ENCODE measurements at regions not wholly inside any gene's neighbourhood (a gene's known extent, or its start where the extent isn't known, plus 50 kb on each side); places are given as distances from the start of the nearest gene placed in this dataset.

DNA sequence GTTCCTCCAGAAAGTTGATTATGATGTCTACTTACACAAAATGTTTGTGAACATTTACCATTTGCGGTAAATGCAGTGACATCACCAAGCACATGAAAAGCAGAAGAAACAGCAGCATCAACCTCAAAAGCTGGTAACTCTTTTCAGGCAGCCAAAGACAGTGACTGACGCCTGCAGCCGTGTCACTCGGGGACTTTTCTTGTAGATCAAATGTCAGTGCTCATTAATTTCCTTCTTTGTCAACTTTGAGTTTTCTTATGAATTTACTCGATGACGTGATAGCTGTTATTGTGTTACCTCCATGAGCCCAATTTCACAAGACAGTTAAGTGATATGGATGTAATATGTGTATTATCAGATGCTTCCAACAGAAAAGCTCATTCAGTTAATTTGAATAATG, 92.5 kb downstream of the RIPK4 start:
- TF ChIP-seq CTCF (IDR thresholded peaks at IDR 0.05): no peak
- TF ChIP-seq POLR2A (IDR thresholded peaks at IDR 0.05): no peak
- no peak for TF ChIP-seq POLR2AphosphoS5 (IDR thresholded peaks at IDR 0.05; ENCODE audit: insufficient read depth in 1 of 2, low read depth in 1 of 2)

Measured in vagina (tissue), 2 donors.